ENCODE measurements at regions not wholly inside any gene's neighbourhood (a gene's known extent, or its start where the extent isn't known, plus 50 kb on each side); places are given as distances from the start of the nearest gene placed in this dataset.

DNA sequence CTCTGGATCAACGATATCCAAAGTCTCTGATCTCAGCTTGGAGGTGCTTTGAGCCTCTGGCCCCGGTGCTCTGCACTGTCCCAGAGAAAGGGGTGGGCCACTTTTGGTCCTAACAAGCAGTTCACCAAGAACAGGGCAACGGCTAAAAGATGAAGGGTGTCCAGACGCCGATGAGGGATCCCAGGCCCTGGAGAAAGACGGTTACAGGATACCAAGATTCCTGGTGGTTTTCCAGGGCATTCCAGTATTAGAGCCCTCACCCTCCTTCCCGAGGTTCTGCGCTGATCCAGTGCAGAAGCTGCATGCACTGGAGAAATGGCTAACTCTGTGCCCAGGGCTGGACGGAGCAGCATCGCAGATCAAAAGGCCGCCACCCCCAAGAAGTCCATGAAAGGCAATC, 149.9 kb upstream of the IRF2BP2 start:
- TF ChIP-seq, protein P1, sequence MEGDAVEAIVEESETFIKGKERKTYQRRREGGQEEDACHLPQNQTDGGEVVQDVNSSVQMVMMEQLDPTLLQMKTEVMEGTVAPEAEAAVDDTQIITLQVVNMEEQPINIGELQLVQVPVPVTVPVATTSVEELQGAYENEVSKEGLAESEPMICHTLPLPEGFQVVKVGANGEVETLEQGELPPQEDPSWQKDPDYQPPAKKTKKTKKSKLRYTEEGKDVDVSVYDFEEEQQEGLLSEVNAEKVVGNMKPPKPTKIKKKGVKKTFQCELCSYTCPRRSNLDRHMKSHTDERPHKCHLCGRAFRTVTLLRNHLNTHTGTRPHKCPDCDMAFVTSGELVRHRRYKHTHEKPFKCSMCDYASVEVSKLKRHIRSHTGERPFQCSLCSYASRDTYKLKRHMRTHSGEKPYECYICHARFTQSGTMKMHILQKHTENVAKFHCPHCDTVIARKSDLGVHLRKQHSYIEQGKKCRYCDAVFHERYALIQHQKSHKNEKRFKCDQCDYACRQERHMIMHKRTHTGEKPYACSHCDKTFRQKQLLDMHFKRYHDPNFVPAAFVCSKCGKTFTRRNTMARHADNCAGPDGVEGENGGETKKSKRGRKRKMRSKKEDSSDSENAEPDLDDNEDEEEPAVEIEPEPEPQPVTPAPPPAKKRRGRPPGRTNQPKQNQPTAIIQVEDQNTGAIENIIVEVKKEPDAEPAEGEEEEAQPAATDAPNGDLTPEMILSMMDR (IDR thresholded peaks at IDR 0.05) = no peak
- no peak for TF ChIP-seq POLR2A (IDR thresholded peaks at IDR 0.05)

Data from uterus (tissue), 2 donors.